ENCODE measurements at regions not wholly inside any gene's neighbourhood (a gene's known extent, or its start where the extent isn't known, plus 50 kb on each side); places are given as distances from the start of the nearest gene placed in this dataset.
A peak's percentile ranks its signal among the peaks of the same experiment; 100 is the strongest.

DNA sequence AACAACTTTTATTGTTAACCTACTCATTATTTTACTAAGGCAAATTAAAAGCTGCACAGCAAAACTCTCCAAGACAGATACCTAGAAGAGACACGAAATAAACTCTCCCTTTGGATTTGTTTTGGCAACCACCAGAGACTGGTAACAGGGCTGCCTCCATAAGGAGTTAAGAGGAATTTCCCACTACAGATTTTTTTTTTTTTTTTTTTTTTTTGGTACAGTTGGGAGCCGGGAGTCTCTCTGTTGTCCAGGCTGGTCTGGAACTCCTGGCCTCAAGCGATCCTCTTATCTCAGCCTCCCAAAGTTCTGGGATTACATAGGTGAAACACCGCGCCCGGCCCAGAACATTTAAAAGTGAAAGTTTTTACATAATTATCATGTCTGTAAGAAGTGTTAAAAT lies 73.6 kb upstream of the VGLL4 start:
- H4K20me1 ChIP-seq (ENCODE audit: insufficient read depth): 0 out of 2 replicates have a peak, but pooled peaks cover 3% of the 10 kb centered on the region
- DNase-seq: no peak
- ChIA-PET POLR2A (no interaction called here), CTCF (interaction anchor here (1.2 kb wide), 1 partner anchor 9 kb away, joined by 4 read pairs; no protein-coding TSS in a partner anchor)
- peaks cover 51% of the 10 kb centered on the region for H3K79me2 ChIP-seq (ENCODE audit: insufficient read depth)
- H3K4me3 ChIP-seq (ENCODE audit: low read depth in 2 of 2, low read length in 1 of 2): peak overlapping the region; percentile 87 to 99; a peak in 2 of 4 replicates
- TF ChIP-seq SMC3 (IDR thresholded peaks at IDR 0.05; ENCODE audit: low read depth, low read length) (no peak), RCOR1 (IDR thresholded peaks at IDR 0.05; ENCODE audit: low read length) (no peak), RFX5 (IDR thresholded peaks at IDR 0.05; ENCODE audit: low read length) (no peak), POLR2AphosphoS5 (IDR thresholded peaks at IDR 0.05; ENCODE audit: low read depth, low read length) (no peak), EZH2phosphoT487 (IDR thresholded peaks at IDR 0.05; ENCODE audit: borderline replicate concordance, low read depth) (no peak), EP300 (IDR thresholded peaks at IDR 0.05; ENCODE audit: borderline replicate concordance in 1 of 2, low read depth in 1 of 2, low read length in 1 of 2) (no peak), USF2 (IDR thresholded peaks at IDR 0.05; ENCODE audit: borderline replicate concordance, low read depth, low read length) (no peak), TAF1 (IDR thresholded peaks at IDR 0.05; ENCODE audit: borderline replicate concordance, low read depth, low read length) (no peak), ZBTB33 (IDR thresholded peaks at IDR 0.05; ENCODE audit: borderline replicate concordance, low read depth) (no peak), GATA2 (CRISPR knock-in tag; IDR thresholded peaks at IDR 0.05) (no peak), TCF12 (IDR thresholded peaks at IDR 0.05) (no peak)
- TF ChIP-seq, protein P1, sequence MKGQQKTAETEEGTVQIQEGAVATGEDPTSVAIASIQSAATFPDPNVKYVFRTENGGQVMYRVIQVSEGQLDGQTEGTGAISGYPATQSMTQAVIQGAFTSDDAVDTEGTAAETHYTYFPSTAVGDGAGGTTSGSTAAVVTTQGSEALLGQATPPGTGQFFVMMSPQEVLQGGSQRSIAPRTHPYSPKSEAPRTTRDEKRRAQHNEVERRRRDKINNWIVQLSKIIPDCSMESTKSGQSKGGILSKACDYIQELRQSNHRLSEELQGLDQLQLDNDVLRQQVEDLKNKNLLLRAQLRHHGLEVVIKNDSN (IDR thresholded peaks at IDR 0.05; ENCODE audit: borderline replicate concordance, low read depth): no peak
- H3K4me1 ChIP-seq (ENCODE audit: control insufficient read depth in 1 of 2, insufficient read depth in 2 of 2, low read depth in 1 of 2, low read length in 1 of 2): peaks cover 9 to 10% of the 10 kb centered on the region in 2 experiments; a peak in 3 of 4 replicates
- peak overlapping the region; percentile 92 for H3K4me2 ChIP-seq
- no peaks in the 10 kb centered on the region for H3K9me2 ChIP-seq
- no peak overlapping the region; the same call in 1 of the 2 replicates for H2AFZ ChIP-seq (ENCODE audit: low read depth)
- H3K27ac ChIP-seq (ENCODE audit: low read depth in 2 of 2, low read length in 1 of 2): peak overlapping the region in 1 of 2 experiments; percentile 86; a peak in 2 of 4 replicates
- no peaks in the 10 kb centered on the region for H3K27me3 ChIP-seq (ENCODE audit: insufficient read depth)
- WGBS (ENCODE audit: low lambda C conversion rate): 74% methylated on average over 6 of the region's 6 CpGs
- peaks cover 38% of the 10 kb centered on the region for H3F3A ChIP-seq (replicated peaks; ENCODE audit: insufficient read depth)
- H3K36me3 ChIP-seq (replicated peaks in 1 of 2; ENCODE audit: control insufficient read depth in 1 of 2, insufficient read depth in 2 of 2, low read length in 1 of 2): no peaks in the 10 kb centered on the region
- H3K9me3 ChIP-seq: no peaks in the 10 kb centered on the region
- H3K9ac ChIP-seq: peak overlapping the region; percentile 93; the same call in 1 of the 2 replicates

All from SK-N-SH (cell line).